ENCODE measurements at regions not wholly inside any gene's neighbourhood (a gene's known extent, or its start where the extent isn't known, plus 50 kb on each side); places are given as distances from the start of the nearest gene placed in this dataset.

GRCh38 chr2:75788154-75788553 lies 77.4 kb upstream of the GCFC2 start:
- in situ Hi-C loops (cut with HindIII; ENCODE audit: low pct_ligation_motif_present, low pct_unique_long_range_greater_than_20kb, low sequenced_read_pairs): no loop called here
- DNase-seq: no peak

DNA sequence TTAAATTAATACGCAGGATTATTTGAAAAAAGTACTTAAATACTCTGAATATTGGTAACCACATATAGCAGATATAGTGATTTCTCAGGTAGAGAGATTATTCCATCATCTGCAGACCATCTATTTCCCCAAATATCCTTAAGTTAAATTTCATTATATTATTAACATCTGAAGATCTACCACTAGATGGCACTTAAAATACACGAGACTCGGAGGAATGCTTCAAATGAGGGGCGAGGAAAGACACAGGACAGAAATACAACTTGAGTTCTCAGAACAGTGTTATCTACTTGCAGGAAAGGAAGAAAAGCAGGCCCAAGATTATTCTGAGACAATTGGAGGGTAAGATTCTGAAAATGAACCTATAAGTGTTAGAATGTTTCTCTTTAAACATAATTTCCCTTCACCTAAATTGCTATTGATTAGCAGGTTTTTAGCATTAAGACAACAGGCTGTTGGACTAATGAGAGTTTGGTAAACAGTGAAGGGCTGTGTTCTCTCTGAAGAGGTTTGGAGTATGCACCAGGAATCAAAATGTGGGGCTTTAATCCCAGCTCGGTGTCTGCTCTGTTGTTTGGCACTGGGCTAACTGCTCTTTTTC lies 76.9 kb upstream of the GCFC2 start:
- peak; percentile 46 for DNase-seq
- in situ Hi-C loops (cut with HindIII; ENCODE audit: low pct_ligation_motif_present, low pct_unique_long_range_greater_than_20kb, low sequenced_read_pairs): no loop called here

- DNase-seq: no peak
- in situ Hi-C loops (cut with HindIII; ENCODE audit: low pct_ligation_motif_present, low pct_unique_long_range_greater_than_20kb, low sequenced_read_pairs): no loop called here
Measured at GRCh38 chr2:75775311-75775823, 64.7 kb upstream of the GCFC2 start.

- in situ Hi-C loops (cut with HindIII; ENCODE audit: low pct_ligation_motif_present, low pct_unique_long_range_greater_than_20kb, low sequenced_read_pairs): no loop called here
- no peak for DNase-seq
Measured at GRCh38 chr2:75772908-75773630, 62.4 kb upstream of the GCFC2 start.

GRCh38 chr2:75765798-75766197 lies 55.1 kb upstream of the GCFC2 start:
- in situ Hi-C loops (cut with HindIII; ENCODE audit: low pct_ligation_motif_present, low pct_unique_long_range_greater_than_20kb, low sequenced_read_pairs): no loop called here
- DNase-seq: no peak

DNA sequence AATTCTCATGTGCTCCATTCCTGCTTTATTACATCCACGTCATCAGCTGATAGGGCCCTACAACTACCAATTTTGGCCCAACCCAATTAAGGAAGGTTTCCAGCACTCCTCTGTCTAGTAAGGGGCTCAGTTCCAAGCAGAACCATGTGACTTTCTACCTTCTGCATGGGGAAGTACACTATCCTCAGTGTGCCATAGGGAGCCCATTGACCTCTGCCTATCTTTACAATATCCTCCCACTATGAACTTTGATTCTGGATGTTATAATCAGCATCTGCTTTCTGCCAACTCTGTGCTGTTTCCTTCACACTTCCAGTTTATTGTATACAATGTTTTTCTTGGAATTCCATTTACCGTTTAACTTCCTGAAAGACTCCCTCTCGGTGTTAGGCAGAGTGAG lies 53.9 kb upstream of the GCFC2 start:
- no peak for DNase-seq
- in situ Hi-C loops (cut with HindIII; ENCODE audit: low pct_ligation_motif_present, low pct_unique_long_range_greater_than_20kb, low sequenced_read_pairs): no loop called here
